GM23248 (cell line): ENCODE measurements at regions not wholly inside any gene's neighbourhood (a gene's known extent, or its start where the extent isn't known, plus 50 kb on each side); places are given as distances from the start of the nearest gene placed in this dataset.

Experiments used
- DNase-seq: peaks from one replicate; pipeline ENCODE4 v3.0.0-alpha.2; 2015
- H2AFZ ChIP-seq: fragments of 200-600 bp; sonication (generic); 2 replicates; pipeline ENCODE4 v1.6.1; 2016; ENCODE audit warnings: antibody characterized with exemption
- H3F3A ChIP-seq: fragments of 200-600 bp; sonication (generic); 2 replicates; pipeline ENCODE4 v1.6.1; 2016; ENCODE audit warnings: mild to moderate bottlenecking, antibody characterized with exemption, mixed run types; ENCODE audit not compliant: insufficient read depth
- H3K27ac ChIP-seq: fragments of 200-600 bp; sonication (generic); 2 replicates; pipeline ENCODE4 v1.5.1; 2016; ENCODE audit warnings: mild to moderate bottlenecking
- H3K27me3 ChIP-seq: fragments of 200-600 bp; sonication (generic); replicated peaks from 2 replicates; pipeline ENCODE4 v1.6.1; 2016; ENCODE audit warnings: mild to moderate bottlenecking; ENCODE audit not compliant: insufficient read depth
- H3K36me3 ChIP-seq: fragments of 200-600 bp; sonication (generic); 2 replicates; pipeline ENCODE4 v1.6.1; 2016; ENCODE audit warnings: low read depth, mild to moderate bottlenecking
- H3K4me1 ChIP-seq: fragments of 200-600 bp; sonication (generic); 2 replicates; pipeline ENCODE4 v1.6.1; 2016; ENCODE audit warnings: mild to moderate bottlenecking; ENCODE audit not compliant: insufficient read depth
- H3K4me2 ChIP-seq: fragments of 200-600 bp; sonication (generic); one replicate; pipeline ENCODE4 v1.6.1; 2016; ENCODE audit warnings: mild to moderate bottlenecking; ENCODE audit not compliant: unreplicated experiment
- H3K4me3 ChIP-seq: fragments of 200-600 bp; sonication (generic); 2 replicates; pipeline ENCODE4 v1.5.1; 2016; ENCODE audit warnings: mild to moderate bottlenecking
- H3K79me2 ChIP-seq: fragments of 200-600 bp; sonication (generic); 2 replicates; pipeline ENCODE4 v1.6.1; 2016; ENCODE audit warnings: mild to moderate bottlenecking; ENCODE audit not compliant: insufficient read depth
- H3K9ac ChIP-seq: fragments of 200-600 bp; sonication (generic); 2 replicates; pipeline ENCODE4 v1.6.1; 2016; ENCODE audit warnings: mild to moderate bottlenecking
- H3K9me2 ChIP-seq: fragments of 200-600 bp; sonication (generic); 2 replicates; pipeline ENCODE4 v1.6.1; 2016; ENCODE audit warnings: mixed run types, mild to moderate bottlenecking, moderate library complexity; ENCODE audit not compliant: insufficient read depth
- H3K9me3 ChIP-seq: fragments of 200-600 bp; sonication (generic); one replicate; pipeline ENCODE4 v1.6.1; 2017; ENCODE audit warnings: low read depth
- H4K20me1 ChIP-seq: fragments of 200-600 bp; sonication (generic); 2 replicates; pipeline ENCODE4 v1.6.0; 2016; ENCODE audit not compliant: insufficient read depth
- EZH2 ChIP-seq: fragments of 200-600 bp; sonication (generic); IDR thresholded peaks from 2 replicates; pipeline ENCODE4 v1.6.1; 2018; ENCODE audit warnings: antibody characterized with exemption, mild to moderate bottlenecking; ENCODE audit not compliant: insufficient read depth, poor library complexity, severe bottlenecking
- EZH2phosphoT487 ChIP-seq: fragments of 200-600 bp; sonication (generic); IDR thresholded peaks from 2 replicates; pipeline ENCODE4 v1.6.1; 2018; ENCODE audit warnings: antibody characterized with exemption, moderate library complexity, mild to moderate bottlenecking, low read depth; ENCODE audit not compliant: insufficient read depth
- WGBS, 2 experiments: methylation state at CpG; one replicate each; pipeline ENCODE4 v1.1.6; 2015 to 2017; ENCODE audit warnings: low lambda C conversion rate in 2 of 2, low coverage in 1 of 2; ENCODE audit errors: missing lambda C conversion rate in 2 of 2; 5-methylcytosine and 5-hydroxymethylcytosine counted together
- in situ Hi-C: fragments of 300-500 bp; cut with MboI; formaldehyde crosslinking; loops from 2 replicates; pipeline ENCODE4 v1.15.0; 2020

DNA sequence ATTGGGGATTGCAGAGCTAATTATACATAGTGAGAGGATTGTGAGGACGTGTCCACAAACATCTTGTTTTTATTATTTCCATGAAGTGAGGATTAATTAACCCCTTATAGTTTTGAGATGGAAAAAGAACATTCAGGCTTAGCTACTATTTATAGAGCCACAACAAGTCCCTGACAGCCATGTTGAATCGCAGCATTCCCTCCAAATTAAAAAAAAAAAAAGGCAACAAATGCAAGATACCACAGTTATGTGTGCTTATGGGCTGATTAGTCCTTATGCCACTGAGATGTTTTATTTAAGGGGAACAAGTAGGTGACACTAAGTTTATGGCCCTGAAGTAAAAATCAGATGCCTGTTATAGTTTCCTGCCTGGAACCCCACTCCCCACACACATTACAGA is 350.3 kb downstream of the GPAM start:
- no peaks in the 10 kb centered on the region for H4K20me1 ChIP-seq
- H3K9ac ChIP-seq, result no peak overlapping the region
- no peak overlapping the region for H3K4me2 ChIP-seq
- in situ Hi-C loops, result no loop called here
- H3K9me3 ChIP-seq, result no peaks in the 10 kb centered on the region
- 64 to 79% methylated on average over 2 of the region's 2 CpGs for WGBS, 2 experiments
- no peaks in the 10 kb centered on the region for H3K79me2 ChIP-seq
- peaks cover 13% of the 10 kb centered on the region for H3F3A ChIP-seq
- no peak overlapping the region for H3K4me3 ChIP-seq
- H3K4me1 ChIP-seq, result peaks cover 16% of the 10 kb centered on the region
- DNase-seq, result no peak
- no peak overlapping the region for H2AFZ ChIP-seq
- H3K9me2 ChIP-seq, result no peaks in the 10 kb centered on the region
- H3K36me3 ChIP-seq, result no peaks in the 10 kb centered on the region
- H3K27me3 ChIP-seq, result no peaks in the 10 kb centered on the region
- no peak overlapping the region for H3K27ac ChIP-seq
- TF ChIP-seq EZH2, result no peak
- TF ChIP-seq EZH2phosphoT487, result no peak

- Histone ChIP-seq H3K4me1 (peaks cover 16% of the 10 kb centered on the region), H2AFZ (peak overlapping the region; percentile 52), H3K36me3 (no peaks in the 10 kb centered on the region), H3K27me3 (no peaks in the 10 kb centered on the region), H3F3A (peaks cover 13% of the 10 kb centered on the region), H3K4me3 (peak overlapping the region; percentile 46), H3K79me2 (no peaks in the 10 kb centered on the region), H3K4me2 (peak overlapping the region; percentile 52), H3K9me3 (no peaks in the 10 kb centered on the region), H3K9me2 (no peaks in the 10 kb centered on the region), H3K27ac (no peak overlapping the region), H4K20me1 (no peaks in the 10 kb centered on the region), H3K9ac (no peak overlapping the region)
- DNase-seq, result peak; percentile 84
- TF ChIP-seq EZH2phosphoT487, result no peak
- no peak for TF ChIP-seq EZH2
- 2% methylated on average over 8 of the region's 8 CpGs for WGBS, 2 experiments
- in situ Hi-C loops, result no loop called here
Observed at GRCh38 chr10:111835574-111835973, 348.0 kb downstream of the GPAM start.

DNA sequence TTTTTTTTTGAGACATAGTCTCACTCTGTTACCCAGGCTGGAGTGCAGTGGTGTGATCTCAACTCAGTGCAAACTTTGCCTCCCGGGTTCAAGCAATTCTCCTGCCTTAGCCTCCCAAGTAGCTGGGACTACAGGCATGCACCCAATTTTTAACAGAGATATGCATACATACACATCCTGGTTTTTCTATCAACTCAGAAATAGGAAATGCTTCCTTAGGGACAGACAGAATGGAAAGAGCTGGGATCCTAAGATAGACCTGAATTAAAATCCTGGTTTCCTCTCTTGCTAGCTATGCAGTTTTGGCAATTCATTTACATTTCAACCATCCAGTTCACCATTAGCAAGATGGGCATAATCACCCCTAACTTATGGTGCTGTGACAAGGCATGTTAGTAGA is 347.5 kb downstream of the GPAM start:
- no peaks in the 10 kb centered on the region for H4K20me1 ChIP-seq
- no peaks in the 10 kb centered on the region for H3K79me2 ChIP-seq
- H3K27me3 ChIP-seq, result no peaks in the 10 kb centered on the region
- H3K4me1 ChIP-seq, result peaks cover 16% of the 10 kb centered on the region
- H3K9me3 ChIP-seq, result no peaks in the 10 kb centered on the region
- in situ Hi-C loops, result no loop called here
- H3K9ac ChIP-seq, result no peak overlapping the region
- H3K27ac ChIP-seq, result no peak overlapping the region
- H2AFZ ChIP-seq, result no peak overlapping the region
- no peaks in the 10 kb centered on the region for H3K9me2 ChIP-seq
- peak overlapping the region; percentile 52 for H3K4me2 ChIP-seq
- no peak for TF ChIP-seq EZH2
- H3K36me3 ChIP-seq, result no peaks in the 10 kb centered on the region
- no peak for DNase-seq
- peaks cover 13% of the 10 kb centered on the region for H3F3A ChIP-seq
- H3K4me3 ChIP-seq, result peak overlapping the region; percentile 46; the same call in 1 of the 2 replicates
- WGBS, 2 experiments, result 4 to 5% methylated on average over 1 of the region's 1 CpG

DNA sequence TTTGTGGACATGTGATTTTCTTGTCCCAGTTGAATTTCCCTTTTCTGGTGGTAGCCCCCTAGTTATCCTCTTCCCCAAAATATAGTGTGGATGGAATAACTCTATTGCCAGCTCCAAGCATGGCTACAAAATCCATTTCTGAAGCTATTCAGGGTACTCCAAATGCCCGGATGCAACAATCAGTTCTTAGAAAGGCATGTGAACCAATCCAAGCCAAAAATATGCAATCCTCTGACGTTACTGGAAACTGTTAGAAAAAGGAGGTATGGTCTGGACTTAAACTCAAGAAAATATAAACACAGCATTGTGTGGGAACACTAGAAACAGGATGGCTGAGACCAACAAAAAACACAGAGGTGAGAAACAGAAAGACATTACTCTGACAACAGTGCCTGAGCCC is 347.0 kb downstream of the GPAM start:
- Histone ChIP-seq H3K27me3 (no peaks in the 10 kb centered on the region), H3K4me1 (peaks cover 16% of the 10 kb centered on the region), H3F3A (peaks cover 13% of the 10 kb centered on the region), H3K36me3 (no peaks in the 10 kb centered on the region), H3K4me3 (no peak overlapping the region), H3K9me2 (no peaks in the 10 kb centered on the region), H3K79me2 (no peaks in the 10 kb centered on the region), H3K9ac (no peak overlapping the region), H3K9me3 (no peaks in the 10 kb centered on the region), H4K20me1 (no peaks in the 10 kb centered on the region), H2AFZ (no peak overlapping the region), H3K4me2 (no peak overlapping the region), H3K27ac (no peak overlapping the region)
- in situ Hi-C loops, result no loop called here
- DNase-seq, result peak; percentile 12
- TF ChIP-seq EZH2phosphoT487 (no peak), EZH2 (no peak)
- 50 to 54% methylated on average over 2 of the region's 2 CpGs for WGBS, 2 experiments

- peaks cover 16% of the 10 kb centered on the region for H3K4me1 ChIP-seq
- no peaks in the 10 kb centered on the region for H3K9me2 ChIP-seq
- H3K27ac ChIP-seq, result no peak overlapping the region
- H3K27me3 ChIP-seq, result no peaks in the 10 kb centered on the region
- H4K20me1 ChIP-seq, result no peaks in the 10 kb centered on the region
- H3K4me3 ChIP-seq, result no peak overlapping the region
- TF ChIP-seq EZH2phosphoT487 (no peak), EZH2 (no peak)
- no peaks in the 10 kb centered on the region for H3K9me3 ChIP-seq
- no peaks in the 10 kb centered on the region for H3K79me2 ChIP-seq
- H3K9ac ChIP-seq, result no peak overlapping the region
- H2AFZ ChIP-seq, result no peak overlapping the region
- 88 to 91% methylated on average over 2 of the region's 2 CpGs for WGBS, 2 experiments
- no peak overlapping the region for H3K4me2 ChIP-seq
- H3K36me3 ChIP-seq, result no peaks in the 10 kb centered on the region
- in situ Hi-C loops, result no loop called here
- DNase-seq, result no peak
- H3F3A ChIP-seq, result peaks cover 13% of the 10 kb centered on the region
Observed at GRCh38 chr10:111837086-111837485, 346.5 kb downstream of the GPAM start.
